ENCODE measurements at regions not wholly inside any gene's neighbourhood (a gene's known extent, or its start where the extent isn't known, plus 50 kb on each side); places are given as distances from the start of the nearest gene placed in this dataset.

DNA sequence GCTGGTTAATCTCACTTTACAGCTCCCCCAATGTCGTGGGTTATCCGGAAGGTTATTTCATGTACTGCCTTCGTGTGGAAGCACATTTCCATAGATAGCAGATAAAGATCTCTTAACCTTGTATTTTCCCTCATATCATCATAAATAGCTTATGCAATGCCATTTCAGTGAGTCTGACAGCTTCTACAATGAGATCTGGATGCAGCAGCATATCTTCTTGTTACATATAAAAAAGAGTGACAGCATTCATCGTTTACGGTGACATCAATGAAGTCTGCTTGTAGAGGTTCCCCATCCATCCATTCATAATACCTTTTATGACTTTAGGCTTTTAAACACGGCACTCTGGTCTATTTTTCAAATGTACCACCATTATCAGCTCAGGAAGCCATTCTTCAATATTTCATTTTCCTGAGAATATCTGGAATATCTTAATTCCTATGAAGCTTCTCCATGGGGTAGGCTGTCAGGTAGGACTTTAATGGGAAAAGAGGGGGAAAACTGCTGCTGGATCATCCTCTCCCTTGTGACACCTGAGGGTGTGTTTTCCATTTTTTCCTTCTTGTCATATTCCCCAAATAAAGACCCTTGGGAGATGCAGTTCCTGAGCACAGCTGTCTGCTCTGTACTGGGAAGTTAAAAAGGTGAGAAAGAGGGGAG lies 51.9 kb upstream of the CTBP2 start:
- peaks cover 5% of the 10 kb centered on the region for H3K4me1 ChIP-seq
- no peak overlapping the region for H3K4me3 ChIP-seq
- DNase-seq (no peak), ATAC-seq (no peak)
- no peaks in the 10 kb centered on the region for H3K9me3 ChIP-seq
- TF ChIP-seq CTCF (IDR thresholded peaks at IDR 0.05): no peak
- H3K27me3 ChIP-seq (ENCODE audit: low read depth): no peaks in the 10 kb centered on the region
- intact Hi-C loops (cut with DNase I): no loop called here
- no peak overlapping the region for H3K27ac ChIP-seq
- H3K36me3 ChIP-seq: no peaks in the 10 kb centered on the region
